CD14-positive monocyte (primary cell): ENCODE measurements at regions not wholly inside any gene's neighbourhood (a gene's known extent, or its start where the extent isn't known, plus 50 kb on each side); places are given as distances from the start of the nearest gene placed in this dataset.

ENCODE experiments used
- DNase-seq, 3 donors: peaks; one replicate each; pipeline ENCODE4 v3.0.0-alpha.2; 2011 to 2022
- H2AFZ ChIP-seq: 2 replicates; pipeline ENCODE4 v1.6.0; 2012; ENCODE audit warnings: mild to moderate bottlenecking, low read depth, low read length, inconsistent platforms; ENCODE audit not compliant: insufficient read depth, poor library complexity, severe bottlenecking
- H3K27ac ChIP-seq, 2 donors: 1 replicate in 1 of 2; 2 replicates in 1 of 2; pipeline ENCODE4 v1.5.1; 2012 to 2013; ENCODE audit warnings: low read length in 2 of 2, control low read depth in 1 of 2, inconsistent platforms in 1 of 2, low read depth in 1 of 2, mild to moderate bottlenecking in 1 of 2
- H3K27me3 ChIP-seq, 2 donors: one replicate each; pipeline versions ENCODE4 v1.6.0 to v1.6.1; 2011 to 2013; ENCODE audit warnings: low read length in 2 of 2; ENCODE audit not compliant: control insufficient read depth in 2 of 2, insufficient read depth in 2 of 2
- H3K36me3 ChIP-seq, 2 donors: replicated peaks in 1 of 2; 1 replicate in 1 of 2; 2 replicates in 1 of 2; pipeline versions ENCODE4 v1.5.1 to v1.6.1; 2012 to 2013; ENCODE audit warnings: low read length in 2 of 2, control low read depth in 1 of 2, inconsistent platforms in 1 of 2, mild to moderate bottlenecking in 1 of 2; ENCODE audit not compliant: insufficient read depth in 2 of 2, control insufficient read depth in 1 of 2
- H3K4me1 ChIP-seq, 2 donors: 1 replicate in 1 of 2; 2 replicates in 1 of 2; pipeline versions ENCODE4 v1.5.1 to v1.6.1; 2012 to 2013; ENCODE audit warnings: low read length in 2 of 2, control low read depth in 1 of 2, inconsistent platforms in 1 of 2, mild to moderate bottlenecking in 1 of 2, moderate library complexity in 1 of 2; ENCODE audit not compliant: insufficient read depth in 2 of 2, control insufficient read depth in 1 of 2
- H3K4me2 ChIP-seq: replicated peaks from 2 replicates; pipeline ENCODE3; 2012; ENCODE audit warnings: low read length, moderate library complexity, mild to moderate bottlenecking; ENCODE audit not compliant: poor library complexity, severe bottlenecking; ENCODE audit errors: extremely low read depth
- H3K4me3 ChIP-seq, 3 experiments: fragments of 200-600 bp in 1 of 3; sonication (generic) in 1 of 3; replicated peaks in 1 of 3; 1 replicate in 2 of 3; 2 replicates in 1 of 3; pipeline ENCODE4 v1.5.1; 2011 to 2013; ENCODE audit warnings: low read length in 3 of 3, mild to moderate bottlenecking in 3 of 3, control low read depth in 2 of 3, low read depth in 2 of 3, inconsistent platforms in 1 of 3, moderate library complexity in 1 of 3
- H3K79me2 ChIP-seq: 2 replicates; pipeline ENCODE4 v1.6.0; 2012; ENCODE audit warnings: mild to moderate bottlenecking, control low read depth, inconsistent platforms, low read length, moderate library complexity; ENCODE audit not compliant: insufficient read depth
- H3K9ac ChIP-seq: 2 replicates; pipeline ENCODE4 v1.6.0; 2017; ENCODE audit warnings: low read length, mild to moderate bottlenecking; ENCODE audit not compliant: insufficient read depth, poor library complexity, severe bottlenecking
- H3K9me3 ChIP-seq, 2 donors: replicated peaks in 1 of 2; 1 replicate in 1 of 2; 2 replicates in 1 of 2; pipeline versions ENCODE4 v1.5.1 to v1.6.1; 2012 to 2013; ENCODE audit warnings: low read length in 2 of 2, control low read depth in 1 of 2; ENCODE audit not compliant: control insufficient read depth in 1 of 2, insufficient read depth in 1 of 2
- H4K20me1 ChIP-seq: 2 replicates; pipeline ENCODE4 v1.6.0; 2012; ENCODE audit warnings: mild to moderate bottlenecking, low read length, control low read depth, moderate library complexity; ENCODE audit not compliant: insufficient read depth
- H3K27ac Mint-ChIP-seq, 7 donors: one replicate each; pipeline ENCODE4 v1.8.0; 2020; ENCODE audit warnings: mild to moderate bottlenecking in 7 of 7, mixed read lengths in 7 of 7, moderate library complexity in 6 of 7, inconsistent platforms in 2 of 7
- H3K27me3 Mint-ChIP-seq, 3 donors: one replicate each; pipeline ENCODE4 v1.8.0; 2021 to 2022; ENCODE audit warnings: low read depth in 3 of 3, mild to moderate bottlenecking in 3 of 3, mixed read lengths in 3 of 3, moderate library complexity in 3 of 3, inconsistent platforms in 1 of 3
- H3K36me3 Mint-ChIP-seq, 2 donors: one replicate each; pipeline ENCODE4 v1.8.0; 2020; ENCODE audit warnings: mixed read lengths in 2 of 2, inconsistent platforms in 1 of 2, mild to moderate bottlenecking in 1 of 2
- H3K4me1 Mint-ChIP-seq: one replicate; pipeline ENCODE4 v1.8.0; 2020; ENCODE audit warnings: mild to moderate bottlenecking, mixed read lengths
- H3K4me3 Mint-ChIP-seq, 2 donors: one replicate each; pipeline ENCODE4 v1.8.0; 2020; ENCODE audit warnings: mild to moderate bottlenecking in 2 of 2, mixed read lengths in 2 of 2, moderate library complexity in 1 of 2
- H3K9me3 Mint-ChIP-seq, 7 donors: one replicate each; pipeline ENCODE4 v1.8.0; 2020 to 2022; ENCODE audit warnings: mixed read lengths in 7 of 7, mild to moderate bottlenecking in 6 of 7, moderate library complexity in 6 of 7, inconsistent platforms in 2 of 7
- CTCF ChIP-seq: fragments of 200-600 bp; IDR thresholded peaks from one replicate; pipeline ENCODE4 v1.8.0; 2022; ENCODE audit warnings: antibody characterized with exemption, mild to moderate bottlenecking
- WGBS: methylation state at CpG from one replicate; pipeline ENCODE4 v1.1.5; 2013; ENCODE audit warnings: missing lambda C conversion rate; ENCODE audit not compliant: insufficient coverage; 5-methylcytosine and 5-hydroxymethylcytosine counted together
- intact Hi-C, 2 donors: fragments of 100-400 bp; cut with micrococcal nuclease; formaldehyde crosslinking; loops; one replicate each; pipeline versions ENCODE4 v1.15.0 to v1.15.1; 2023

GRCh38 chr3:86239946-86240345 is 751.0 kb downstream of the VGLL3 start:
- no peak for TF ChIP-seq CTCF
- H3K27me3 ChIP-seq, result no peaks in the 10 kb centered on the region
- Mint-ChIP-seq H3K4me1 (no peaks in the 10 kb centered on the region), H3K36me3 (no peaks in the 10 kb centered on the region), H3K9me3 (no peaks in the 10 kb centered on the region), H3K4me3 (no peak overlapping the region), H3K27me3 (no peaks in the 10 kb centered on the region), H3K27ac (no peak overlapping the region)
- WGBS, result no CpG with 5 or more reads among the region's 2 CpGs
- no peak for DNase-seq
- H3K9me3 ChIP-seq, result no peaks in the 10 kb centered on the region
- no peaks in the 10 kb centered on the region for H3K36me3 ChIP-seq
- no peak overlapping the region for H3K27ac ChIP-seq
- H2AFZ ChIP-seq, result no peak overlapping the region
- H4K20me1 ChIP-seq, result no peaks in the 10 kb centered on the region
- no peaks in the 10 kb centered on the region for H3K79me2 ChIP-seq
- H3K4me1 ChIP-seq, result no peaks in the 10 kb centered on the region
- no peak overlapping the region for H3K4me3 ChIP-seq
- intact Hi-C loops, result no loop called here
- no peak overlapping the region for H3K4me2 ChIP-seq
- H3K9ac ChIP-seq, result no peak overlapping the region

GRCh38 chr3:86234506-86235254 is 756.3 kb downstream of the VGLL3 start:
- H2AFZ ChIP-seq, result no peak overlapping the region
- H3K27ac ChIP-seq, result no peak overlapping the region
- no CpG with 5 or more reads among the region's 5 CpGs for WGBS
- no peaks in the 10 kb centered on the region for H3K36me3 ChIP-seq
- no peaks in the 10 kb centered on the region for H3K9me3 ChIP-seq
- H3K79me2 ChIP-seq, result no peaks in the 10 kb centered on the region
- intact Hi-C loops, result no loop called here
- H4K20me1 ChIP-seq, result no peaks in the 10 kb centered on the region
- Mint-ChIP-seq H3K4me3 (no peak overlapping the region), H3K27ac (no peak overlapping the region), H3K36me3 (no peaks in the 10 kb centered on the region), H3K9me3 (no peaks in the 10 kb centered on the region), H3K27me3 (no peaks in the 10 kb centered on the region), H3K4me1 (no peaks in the 10 kb centered on the region)
- no peak overlapping the region for H3K4me2 ChIP-seq
- no peak overlapping the region for H3K4me3 ChIP-seq
- no peak for TF ChIP-seq CTCF
- no peak for DNase-seq
- no peaks in the 10 kb centered on the region for H3K27me3 ChIP-seq
- H3K9ac ChIP-seq, result no peak overlapping the region
- no peaks in the 10 kb centered on the region for H3K4me1 ChIP-seq
